SH-SY5Y (cell line): ENCODE measurements at regions not wholly inside any gene's neighbourhood (a gene's known extent, or its start where the extent isn't known, plus 50 kb on each side); places are given as distances from the start of the nearest gene placed in this dataset.

Experiments
- GATA2 ChIP-seq: IDR thresholded peaks from 2 replicates; pipeline ENCODE4 v1.6.1; 2011; ENCODE audit warnings: mild to moderate bottlenecking, low read depth, low read length
- GATA3 ChIP-seq: IDR thresholded peaks from 2 replicates; pipeline ENCODE4 v1.6.1; 2011; ENCODE audit warnings: low read depth, mild to moderate bottlenecking, low read length, moderate library complexity

DNA sequence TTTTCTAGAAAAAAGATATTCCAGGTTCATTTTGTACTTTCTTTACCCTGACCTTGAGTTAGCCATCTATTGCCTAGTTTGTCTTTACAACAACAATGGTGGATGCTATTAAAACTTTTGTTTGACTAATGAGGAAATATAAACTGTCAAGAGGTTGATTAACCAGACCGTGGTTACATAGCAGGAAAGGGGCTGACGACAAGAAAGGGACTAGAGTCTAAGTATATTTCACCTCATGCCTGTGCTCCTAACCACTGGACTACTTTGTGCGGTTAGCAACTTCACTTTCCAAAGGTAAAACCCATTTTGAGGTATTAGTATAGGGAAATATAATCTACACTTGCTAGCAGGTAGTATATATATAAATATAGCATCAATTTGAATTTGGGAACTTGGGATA is 327.1 kb downstream of the SATB1 start:
- TF ChIP-seq GATA2 (no peak), GATA3 (no peak)

DNA sequence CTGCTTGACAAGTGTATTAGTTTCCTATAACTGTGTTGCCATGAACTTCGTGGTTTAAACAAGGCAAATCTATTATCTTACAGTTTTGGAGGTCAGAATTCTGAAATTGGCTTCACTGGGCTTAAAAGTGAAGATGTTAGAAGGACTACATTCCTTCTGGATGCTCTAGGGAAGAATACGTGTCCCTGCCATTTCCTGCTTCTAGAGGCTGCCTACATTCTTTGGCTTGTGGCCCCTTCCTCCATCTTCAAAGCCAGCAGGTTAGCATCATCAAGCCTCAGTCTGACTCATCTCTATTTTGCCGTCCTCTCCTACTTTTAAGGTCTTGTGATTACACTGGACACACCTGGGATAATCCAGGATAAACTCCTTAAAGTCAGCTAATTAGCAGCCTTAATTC is 327.7 kb downstream of the SATB1 start:
- no peak for TF ChIP-seq GATA2
- no peak for TF ChIP-seq GATA3

DNA sequence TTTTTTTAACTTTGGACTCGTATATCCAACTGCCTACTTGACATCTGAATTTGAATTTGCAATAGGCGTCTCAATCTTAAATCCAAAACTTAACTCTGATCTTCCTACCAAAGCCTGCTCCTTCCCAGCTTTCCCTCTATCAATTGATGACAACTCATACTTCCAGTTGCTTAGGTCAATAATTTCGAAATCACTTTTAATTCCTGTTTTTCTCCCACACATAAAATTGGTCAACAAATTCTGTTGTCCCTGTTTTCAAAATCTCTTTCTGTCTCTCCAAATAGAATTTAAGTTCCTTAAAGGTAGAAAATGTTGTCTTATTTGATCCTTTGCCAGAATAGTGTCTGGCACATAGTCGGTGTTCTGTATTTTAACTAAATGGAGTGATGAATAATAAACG is 332.4 kb downstream of the SATB1 start:
- TF ChIP-seq GATA2, result no peak
- no peak for TF ChIP-seq GATA3

DNA sequence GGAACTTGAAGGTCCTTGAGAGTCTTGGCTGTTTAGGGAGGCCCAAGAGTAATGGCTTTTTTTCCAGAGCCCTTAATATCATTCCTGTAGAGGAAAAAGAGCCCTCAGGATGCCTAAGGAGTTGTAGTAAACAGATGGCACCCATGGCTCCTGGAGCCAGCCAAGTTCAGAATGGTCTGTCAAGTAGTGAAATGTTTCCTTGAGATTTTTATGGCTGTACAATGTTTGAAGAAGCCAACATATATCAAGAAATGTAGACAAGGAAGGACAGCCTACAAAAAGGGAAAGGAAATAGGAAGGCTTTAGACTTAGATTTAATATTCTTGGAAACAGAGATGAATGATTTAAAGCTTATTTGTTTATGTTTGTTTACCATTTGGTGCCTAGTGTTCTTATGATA is 334.8 kb downstream of the SATB1 start:
- TF ChIP-seq GATA3 (no peak), GATA2 (no peak)

- TF ChIP-seq GATA3 (no peak), GATA2 (no peak)
Measured at GRCh38 chr3:18087988-18088387, 337.2 kb downstream of the SATB1 start.

- TF ChIP-seq GATA3 (no peak), GATA2 (no peak)
Measured at GRCh38 chr3:18086760-18087159, 338.4 kb downstream of the SATB1 start.

DNA sequence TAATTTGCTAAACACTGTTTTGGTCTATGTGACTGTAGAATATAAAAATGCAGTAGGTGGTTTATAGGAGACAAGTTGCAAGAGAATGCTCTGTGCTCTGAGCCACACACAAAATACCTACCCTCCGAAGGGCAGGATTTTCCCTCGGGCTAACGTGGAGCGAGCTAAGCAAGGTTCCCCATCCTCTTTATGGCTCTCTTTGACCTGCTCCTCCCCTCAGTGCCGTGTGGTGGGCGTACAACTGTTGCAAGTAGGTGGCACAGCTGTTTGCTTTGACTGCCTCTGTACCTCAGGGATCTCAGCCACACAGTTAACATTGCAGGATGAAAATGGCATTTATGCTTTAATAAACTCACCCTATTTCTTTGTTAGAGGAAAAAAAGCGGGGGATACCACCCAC is 339.1 kb downstream of the SATB1 start:
- TF ChIP-seq GATA3 (no peak), GATA2 (no peak)

GRCh38 chr3:18085429-18085828 is 339.7 kb downstream of the SATB1 start:
- no peak for TF ChIP-seq GATA2
- no peak for TF ChIP-seq GATA3

GRCh38 chr3:18082551-18083272 is 340.3 kb upstream of the TBC1D5 start:
- TF ChIP-seq GATA3 (peak; percentile 76), GATA2 (no peak)

GRCh38 chr3:18080198-18080689 is 337.8 kb upstream of the TBC1D5 start:
- TF ChIP-seq GATA3 (no peak), GATA2 (no peak)

GRCh38 chr3:18079739-18080138 is 337.3 kb upstream of the TBC1D5 start:
- no peak for TF ChIP-seq GATA3
- no peak for TF ChIP-seq GATA2

GRCh38 chr3:18079062-18079461 is 336.6 kb upstream of the TBC1D5 start:
- no peak for TF ChIP-seq GATA2
- no peak for TF ChIP-seq GATA3

DNA sequence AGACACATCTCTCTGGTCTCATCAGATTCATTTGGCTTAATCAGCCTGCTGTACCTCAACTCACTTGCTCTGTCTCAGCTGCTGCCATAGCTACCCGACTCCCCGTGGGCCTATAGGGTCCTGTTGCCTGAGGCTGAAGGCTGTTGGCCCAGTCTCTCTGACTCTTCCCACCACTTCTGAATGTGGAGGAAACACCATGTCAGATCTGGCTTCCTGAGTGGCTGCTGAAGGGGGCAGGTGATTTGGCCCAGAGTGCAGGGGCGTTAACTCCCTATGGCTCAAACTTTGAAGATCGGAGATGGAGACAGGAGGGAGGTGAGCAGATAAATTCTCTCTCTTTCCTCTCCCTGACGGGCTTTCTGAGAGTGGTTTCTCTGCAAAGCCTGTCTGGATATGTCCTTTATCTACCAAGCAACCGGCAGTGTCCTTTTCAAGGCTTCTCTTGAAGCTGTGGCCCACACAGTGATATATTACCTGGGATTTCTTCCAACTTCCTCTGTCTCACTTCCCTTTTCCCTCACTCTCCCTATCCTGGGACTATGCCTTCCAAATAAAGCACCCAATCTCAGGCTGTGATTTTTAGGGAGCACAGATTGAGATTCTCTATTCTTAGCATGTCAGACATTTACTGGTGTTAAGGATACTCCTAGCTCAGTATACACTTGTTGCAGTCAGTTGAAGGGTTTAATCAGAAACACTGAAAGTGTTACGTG is 334.9 kb upstream of the TBC1D5 start:
- TF ChIP-seq GATA2 (no peak), GATA3 (no peak)

DNA sequence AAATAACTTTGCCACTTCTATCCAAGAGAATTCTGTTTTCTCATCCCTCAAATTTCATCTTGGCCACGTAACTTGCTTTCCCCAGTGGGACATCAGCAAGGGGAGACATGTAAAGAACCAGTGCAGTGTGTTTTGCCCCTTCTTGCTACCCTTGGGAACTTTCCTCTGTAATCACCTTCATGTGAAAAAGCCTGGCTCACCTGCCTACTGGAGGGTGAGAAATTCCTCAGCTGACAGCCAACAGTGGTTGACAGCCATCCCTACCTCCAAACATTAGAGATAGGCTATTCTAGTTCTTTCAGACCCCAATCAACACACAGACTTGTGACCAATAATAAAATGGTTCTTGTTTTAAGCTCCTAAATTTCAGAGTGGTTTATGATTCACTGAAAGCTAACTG is 333.9 kb upstream of the TBC1D5 start:
- no peak for TF ChIP-seq GATA3
- TF ChIP-seq GATA2, result no peak

DNA sequence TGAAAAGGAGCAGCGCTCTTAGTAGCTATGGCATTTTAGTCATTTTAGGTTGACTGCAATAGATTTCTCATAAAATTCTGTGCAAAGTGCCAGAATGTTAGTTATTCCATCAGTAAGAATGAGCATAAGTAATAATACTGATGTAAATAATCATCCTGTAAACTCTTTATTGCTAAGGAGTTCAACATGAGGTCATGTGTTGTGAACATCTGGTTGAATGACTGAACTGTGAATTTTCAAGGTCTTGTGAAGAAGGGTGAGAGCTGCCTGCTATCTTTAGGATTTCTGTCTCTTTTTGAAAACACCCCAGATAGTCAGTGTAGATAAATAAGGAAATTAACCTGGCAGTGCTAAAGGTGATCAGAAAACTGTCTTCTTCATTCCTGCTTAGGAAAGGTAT is 333.4 kb upstream of the TBC1D5 start:
- TF ChIP-seq GATA2, result no peak
- TF ChIP-seq GATA3, result no peak

GRCh38 chr3:18071833-18072232 is 329.4 kb upstream of the TBC1D5 start:
- TF ChIP-seq GATA3, result no peak
- no peak for TF ChIP-seq GATA2
